Activated B cell treated with CpG ODN at 0.5 μM for 24 hours (primary cell): ENCODE measurements at regions not wholly inside any gene's neighbourhood (a gene's known extent, or its start where the extent isn't known, plus 50 kb on each side); places are given as distances from the start of the nearest gene placed in this dataset.

ENCODE experiments used
- ATAC-seq: fragments of 200-7000 bp; cut with Tn5 transposase; one replicate; pipeline ENCODE4 v1.10.0; 2021; ENCODE audit warnings: low read depth, mild to moderate bottlenecking, moderate library complexity
- CTCF ChIA-PET: fragments of 350-600 bp; sonication (Branson Sonifier 250); formaldehyde crosslinking; loops from one replicate; lab custom pipeline; 2021; ENCODE audit warnings: antibody characterized with exemption; lab: Charles Lee
- POLR2A ChIA-PET: fragments of 350-600 bp; sonication (Branson Sonifier 250); formaldehyde crosslinking; loops from one replicate; lab custom pipeline; 2021; ENCODE audit warnings: antibody characterized with exemption; lab: Charles Lee
- DNase-seq: peaks from one replicate; pipeline ENCODE4 v3.0.0; 2022
- H3K27ac Mint-ChIP-seq: one replicate; pipeline ENCODE4 v1.8.0; 2020; ENCODE audit warnings: mixed read lengths
- H3K27me3 Mint-ChIP-seq: one replicate; pipeline ENCODE4 v1.8.0; 2021; ENCODE audit warnings: mixed read lengths
- H3K36me3 Mint-ChIP-seq: one replicate; pipeline ENCODE4 v1.8.0; 2021; ENCODE audit warnings: low read depth, mixed read lengths
- H3K4me1 Mint-ChIP-seq: one replicate; pipeline ENCODE4 v1.8.0; 2021; ENCODE audit warnings: mixed read lengths
- H3K4me3 Mint-ChIP-seq: one replicate; pipeline ENCODE4 v1.8.0; 2020; ENCODE audit warnings: mild to moderate bottlenecking, mixed read lengths
- H3K9me3 Mint-ChIP-seq: one replicate; pipeline ENCODE4 v1.8.0; 2020; ENCODE audit warnings: mixed read lengths
- CTCF ChIP-seq: fragments of 200-600 bp; IDR thresholded peaks from one replicate; pipeline ENCODE4 v1.8.0; 2022; ENCODE audit warnings: antibody characterized with exemption, mild to moderate bottlenecking
- intact Hi-C: fragments of 100-400 bp; cut with micrococcal nuclease; formaldehyde crosslinking; loops from one replicate; pipeline ENCODE4 v1.15.1; 2024

DNA sequence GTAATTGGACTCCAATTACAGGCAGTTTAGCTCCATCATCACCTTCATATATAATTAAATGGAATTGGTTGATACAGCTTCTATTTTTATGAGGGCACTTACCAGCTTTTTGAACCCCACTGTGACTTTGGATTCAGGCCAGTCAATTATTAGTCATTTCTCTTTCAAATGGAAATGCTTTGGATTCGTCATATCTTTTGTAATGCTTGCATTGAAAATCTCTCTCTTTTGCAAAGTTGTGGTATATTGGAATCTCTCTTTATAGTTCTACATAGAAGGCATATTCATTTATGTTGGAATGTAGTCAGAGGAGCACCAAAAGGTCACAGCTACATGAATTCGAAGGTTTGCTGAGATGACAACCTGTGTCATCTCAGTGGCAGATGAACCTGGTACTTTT is 1074.3 kb upstream of the SLC10A2 start:
- Mint-ChIP-seq H3K4me3 (no peak overlapping the region), H3K9me3 (no peaks in the 10 kb centered on the region), H3K27me3 (no peaks in the 10 kb centered on the region), H3K27ac (no peak overlapping the region), H3K4me1 (no peaks in the 10 kb centered on the region), H3K36me3 (no peaks in the 10 kb centered on the region)
- DNase-seq, result no peak
- CTCF ChIA-PET, result no interaction called here
- TF ChIP-seq CTCF, result no peak
- POLR2A ChIA-PET, result no interaction called here
- intact Hi-C loops, result no loop called here
- no peak for ATAC-seq

- no peak overlapping the region for H3K27ac Mint-ChIP-seq
- intact Hi-C loops, result no loop called here
- no peak for ATAC-seq
- no peak for DNase-seq
- H3K27me3 Mint-ChIP-seq, result no peaks in the 10 kb centered on the region
- H3K4me3 Mint-ChIP-seq, result no peak overlapping the region
- no peaks in the 10 kb centered on the region for H3K4me1 Mint-ChIP-seq
- H3K36me3 Mint-ChIP-seq, result no peaks in the 10 kb centered on the region
- CTCF ChIA-PET, result no interaction called here
- no peaks in the 10 kb centered on the region for H3K9me3 Mint-ChIP-seq
- POLR2A ChIA-PET, result no interaction called here
- TF ChIP-seq CTCF, result no peak
Observed at GRCh38 chr13:104137416-104137815, 1071.2 kb upstream of the SLC10A2 start.

GRCh38 chr13:104132849-104133248 is 1066.6 kb upstream of the SLC10A2 start:
- no peak for ATAC-seq
- H3K4me3 Mint-ChIP-seq, result no peak overlapping the region
- no peak for TF ChIP-seq CTCF
- no peaks in the 10 kb centered on the region for H3K9me3 Mint-ChIP-seq
- H3K36me3 Mint-ChIP-seq, result no peaks in the 10 kb centered on the region
- ChIA-PET CTCF (no interaction called here), POLR2A (no interaction called here)
- H3K27me3 Mint-ChIP-seq, result no peaks in the 10 kb centered on the region
- intact Hi-C loops, result no loop called here
- H3K4me1 Mint-ChIP-seq, result no peaks in the 10 kb centered on the region
- H3K27ac Mint-ChIP-seq, result no peak overlapping the region
- no peak for DNase-seq

DNA sequence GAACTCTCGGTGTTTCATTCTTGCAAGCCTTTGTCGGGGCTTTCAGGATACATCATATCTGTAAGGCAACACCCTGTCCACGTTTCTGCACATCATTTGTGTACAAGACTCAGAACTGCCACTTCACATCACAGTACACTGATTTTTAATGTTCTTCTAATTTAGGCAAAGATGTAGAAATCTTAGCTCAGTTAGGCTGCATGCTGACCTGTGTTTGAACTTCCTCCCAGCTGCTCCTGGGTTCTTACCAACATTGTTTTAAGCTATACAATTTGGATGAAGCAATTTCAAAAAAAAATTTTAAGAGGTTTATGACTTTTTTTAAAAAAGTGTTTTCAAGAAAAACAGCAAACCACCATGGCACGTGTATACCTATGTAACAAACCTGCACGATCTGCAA is 1047.9 kb upstream of the SLC10A2 start:
- CTCF ChIA-PET, result no interaction called here
- Mint-ChIP-seq H3K27me3 (no peaks in the 10 kb centered on the region), H3K27ac (no peak overlapping the region), H3K4me1 (no peaks in the 10 kb centered on the region), H3K9me3 (peaks cover 3% of the 10 kb centered on the region), H3K4me3 (no peak overlapping the region), H3K36me3 (no peaks in the 10 kb centered on the region)
- no peak for TF ChIP-seq CTCF
- ATAC-seq (no peak), DNase-seq (no peak)
- intact Hi-C loops, result no loop called here
- POLR2A ChIA-PET, result no interaction called here

- DNase-seq, result no peak
- Mint-ChIP-seq H3K9me3 (peaks cover 8% of the 10 kb centered on the region), H3K27me3 (no peaks in the 10 kb centered on the region), H3K27ac (no peak overlapping the region), H3K4me3 (no peak overlapping the region), H3K36me3 (no peaks in the 10 kb centered on the region), H3K4me1 (no peaks in the 10 kb centered on the region)
- no peak for TF ChIP-seq CTCF
- CTCF ChIA-PET, result no interaction called here
- intact Hi-C loops, result no loop called here
- no peak for ATAC-seq
- POLR2A ChIA-PET, result no interaction called here
Observed at GRCh38 chr13:104111031-104111430, 1044.8 kb upstream of the SLC10A2 start.
